PC-3 (cell line): ENCODE measurements at regions not wholly inside any gene's neighbourhood (a gene's known extent, or its start where the extent isn't known, plus 50 kb on each side); places are given as distances from the start of the nearest gene placed in this dataset.

Experiments used
- ATAC-seq: fragments of 200-7000 bp; cut with Tn5 transposase; 2 replicates; pipeline ENCODE4 v1.9.1; 2020; ENCODE audit warnings: mild to moderate bottlenecking, moderate library complexity
- BruUV-seq: library from RNA; stranded (reverse); fragments of 400-500 nt; replicated peaks from 2 replicates; lab custom pipeline; 2021; lab: Mats Ljungman, UMichigan
- CTCF ChIA-PET: fragments of 300-600 bp; sonication (Branson Sonifier 250); formaldehyde crosslinking; loops from one replicate; lab custom pipeline; 2022; ENCODE audit warnings: antibody characterized with exemption; lab: Charles Lee
- POLR2A ChIA-PET: fragments of 300-600 bp; sonication (Branson Sonifier 250); formaldehyde crosslinking; loops from one replicate; lab custom pipeline; 2022; ENCODE audit warnings: antibody characterized with exemption; ENCODE audit not compliant: unreplicated experiment; lab: Charles Lee
- DNase-seq: peaks from one replicate; pipeline ENCODE4 v3.0.0-alpha.2; 2015
- H2AFZ ChIP-seq: fragments of 300-600 bp; sonication (generic); 2 replicates; pipeline ENCODE4 v1.6.0; 2016; ENCODE audit warnings: antibody characterized with exemption, low read length
- H3F3A ChIP-seq: fragments of 300-600 bp; sonication (generic); one replicate; pipeline ENCODE4 v1.6.0; 2017; ENCODE audit warnings: antibody characterized with exemption, low read length, control low read depth, mild to moderate bottlenecking; ENCODE audit not compliant: unreplicated experiment
- H3K27ac ChIP-seq: fragments of 300-600 bp; sonication (generic); 2 replicates; pipeline ENCODE4 v1.5.1; 2016; ENCODE audit warnings: mild to moderate bottlenecking, low read length
- H3K27me3 ChIP-seq: fragments of 300-600 bp; sonication (generic); 2 replicates; pipeline ENCODE4 v1.6.1; 2016; ENCODE audit warnings: low read length, mixed read lengths
- H3K36me3 ChIP-seq: fragments of 300-600 bp; sonication (generic); 2 replicates; pipeline ENCODE4 v1.6.1; 2016; ENCODE audit warnings: low read depth, mixed run types, low read length, mixed read lengths
- H3K4me1 ChIP-seq: fragments of 300-600 bp; sonication (generic); 2 replicates; pipeline ENCODE4 v1.5.1; 2016; ENCODE audit warnings: low read length; ENCODE audit not compliant: insufficient read depth
- H3K4me2 ChIP-seq: fragments of 300-600 bp; sonication (generic); 2 replicates; pipeline ENCODE4 v1.6.0; 2016; ENCODE audit warnings: low read length
- H3K4me3 ChIP-seq: fragments of 300-600 bp; sonication (generic); 2 replicates; pipeline ENCODE4 v1.5.1; 2016; ENCODE audit warnings: mild to moderate bottlenecking, low read length, mixed read lengths
- H3K79me2 ChIP-seq: fragments of 300-600 bp; sonication (generic); 2 replicates; pipeline ENCODE4 v1.6.1; 2017; ENCODE audit warnings: low read length, mixed read lengths
- H3K9ac ChIP-seq: fragments of 300-600 bp; sonication (generic); 2 replicates; pipeline ENCODE4 v1.6.0; 2016; ENCODE audit warnings: mild to moderate bottlenecking, low read length
- H3K9me2 ChIP-seq: fragments of 300-600 bp; sonication (generic); replicated peaks from 2 replicates; pipeline ENCODE4 v1.6.1; 2016; ENCODE audit warnings: mixed run types, low read length, mixed read lengths
- H3K9me3 ChIP-seq: fragments of 300-600 bp; sonication (generic); 2 replicates; pipeline ENCODE4 v1.6.1; 2016; ENCODE audit warnings: low read length, mixed read lengths
- H4K20me1 ChIP-seq: fragments of 300-600 bp; sonication (generic); 2 replicates; pipeline ENCODE4 v1.6.1; 2016; ENCODE audit warnings: low read length, mixed read lengths
- CTCF ChIP-seq: fragments of 300-600 bp; sonication (generic); conservative IDR thresholded peaks from 2 replicates; pipeline ENCODE4 v1.5.1; 2017; ENCODE audit warnings: antibody characterized with exemption, low read depth, mild to moderate bottlenecking, low read length
- EZH2 ChIP-seq: fragments of 300-600 bp; sonication (generic); IDR thresholded peaks from one replicate; pipeline ENCODE4 v1.6.1; 2017; ENCODE audit warnings: antibody characterized with exemption, mild to moderate bottlenecking, low read length; ENCODE audit not compliant: unreplicated experiment
- EZH2phosphoT487 ChIP-seq: fragments of 300-600 bp; sonication (generic); IDR thresholded peaks from 2 replicates; pipeline ENCODE4 v1.6.1; 2018; ENCODE audit warnings: mild to moderate bottlenecking, antibody characterized with exemption, low read length, borderline replicate concordance
- intact Hi-C: fragments of 100-400 bp; cut with micrococcal nuclease; formaldehyde crosslinking; loops from 2 replicates; pipeline ENCODE4 v1.9.0; 2023

GRCh38 chr3:144060881-144061280, 89.3 kb downstream of the DIPK2A start:
- intact Hi-C loops, result no loop called here
- H3K36me3 ChIP-seq, result no peaks in the 10 kb centered on the region
- DNase-seq (no peak), ATAC-seq (no peak)
- no TSS peak for BruUV-seq
- no peak for TF ChIP-seq CTCF
- no peak for TF ChIP-seq EZH2
- TF ChIP-seq EZH2phosphoT487, result no peak
- H3K4me2 ChIP-seq, result no peak overlapping the region
- H2AFZ ChIP-seq, result no peak overlapping the region
- no peaks in the 10 kb centered on the region for H3K27me3 ChIP-seq
- ChIA-PET CTCF (no interaction called here), POLR2A (no interaction called here)
- no peak overlapping the region for H3K4me3 ChIP-seq
- H3K79me2 ChIP-seq, result no peaks in the 10 kb centered on the region
- H3K9ac ChIP-seq, result no peak overlapping the region
- peaks cover 5% of the 10 kb centered on the region for H3K4me1 ChIP-seq
- no peak overlapping the region for H3K27ac ChIP-seq
- no peaks in the 10 kb centered on the region for H3F3A ChIP-seq
- H3K9me3 ChIP-seq, result no peaks in the 10 kb centered on the region
- H4K20me1 ChIP-seq, result no peaks in the 10 kb centered on the region
- no peaks in the 10 kb centered on the region for H3K9me2 ChIP-seq

GRCh38 chr3:144063306-144063705, 91.7 kb downstream of the DIPK2A start:
- no peaks in the 10 kb centered on the region for H3K27me3 ChIP-seq
- H3K79me2 ChIP-seq, result no peaks in the 10 kb centered on the region
- H4K20me1 ChIP-seq, result no peaks in the 10 kb centered on the region
- DNase-seq, result no peak
- no TSS peak for BruUV-seq
- H3F3A ChIP-seq, result no peaks in the 10 kb centered on the region
- no peaks in the 10 kb centered on the region for H3K9me2 ChIP-seq
- ChIA-PET POLR2A (no interaction called here), CTCF (no interaction called here)
- no peaks in the 10 kb centered on the region for H3K36me3 ChIP-seq
- TF ChIP-seq EZH2, result no peak
- no peak for TF ChIP-seq EZH2phosphoT487
- TF ChIP-seq CTCF, result no peak
- intact Hi-C loops, result no loop called here
- no peak overlapping the region for H3K4me3 ChIP-seq
- no peak overlapping the region for H2AFZ ChIP-seq
- H3K27ac ChIP-seq, result no peak overlapping the region
- no peak overlapping the region for H3K9ac ChIP-seq
- no peaks in the 10 kb centered on the region for H3K9me3 ChIP-seq
- ATAC-seq, result no peak
- H3K4me1 ChIP-seq, result no peaks in the 10 kb centered on the region
- H3K4me2 ChIP-seq, result no peak overlapping the region

GRCh38 chr3:144067059-144067458, 95.4 kb downstream of the DIPK2A start:
- intact Hi-C loops, result no loop called here
- H3F3A ChIP-seq, result no peaks in the 10 kb centered on the region
- no peak overlapping the region for H2AFZ ChIP-seq
- H3K79me2 ChIP-seq, result no peaks in the 10 kb centered on the region
- no peak overlapping the region for H3K9ac ChIP-seq
- no peaks in the 10 kb centered on the region for H3K9me3 ChIP-seq
- no peaks in the 10 kb centered on the region for H3K36me3 ChIP-seq
- no peaks in the 10 kb centered on the region for H4K20me1 ChIP-seq
- ChIA-PET CTCF (no interaction called here), POLR2A (no interaction called here)
- no peaks in the 10 kb centered on the region for H3K4me1 ChIP-seq
- no peaks in the 10 kb centered on the region for H3K9me2 ChIP-seq
- no peak for TF ChIP-seq CTCF
- TF ChIP-seq EZH2, result no peak
- TF ChIP-seq EZH2phosphoT487, result no peak
- BruUV-seq, result no TSS peak
- no peak overlapping the region for H3K27ac ChIP-seq
- H3K4me3 ChIP-seq, result no peak overlapping the region
- ATAC-seq, result no peak
- H3K4me2 ChIP-seq, result no peak overlapping the region
- no peak for DNase-seq
- no peaks in the 10 kb centered on the region for H3K27me3 ChIP-seq
